ENCODE measurements at regions not wholly inside any gene's neighbourhood (a gene's known extent, or its start where the extent isn't known, plus 50 kb on each side); places are given as distances from the start of the nearest gene placed in this dataset.

DNA sequence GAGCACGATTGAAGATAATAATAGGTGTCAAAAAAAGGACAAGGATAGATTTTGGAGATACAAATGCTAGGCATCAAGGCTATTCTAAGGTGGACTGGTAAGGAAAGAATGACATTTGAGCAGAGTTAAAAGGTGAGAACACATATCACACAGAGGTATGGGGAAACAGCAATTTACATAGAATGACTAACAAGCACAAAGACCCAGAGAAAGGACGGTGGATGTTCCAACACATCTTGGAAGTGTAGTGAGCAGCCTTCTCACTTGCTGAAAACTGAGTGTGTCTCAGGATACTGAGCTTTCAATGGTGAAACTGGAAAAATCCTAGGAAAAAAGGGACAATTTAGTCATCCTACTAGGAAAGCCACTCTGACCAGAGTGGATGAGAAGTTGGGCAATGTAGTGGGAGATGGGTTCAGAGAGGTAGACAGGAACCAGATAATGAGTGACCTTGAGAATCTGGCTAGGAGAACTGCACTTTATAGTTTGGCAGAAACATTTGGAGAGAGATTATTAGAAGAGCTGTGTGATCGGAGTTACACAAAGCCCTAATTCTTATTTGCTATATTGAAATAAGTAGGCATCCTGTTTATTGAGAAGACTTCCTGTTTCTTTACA is 706.0 kb downstream of the KCNA4 start:
- Histone ChIP-seq H3K27ac (no peak overlapping the region), H3K36me3 (no peaks in the 10 kb centered on the region), H3K9me3 (ENCODE audit: severe bottlenecking) (no peaks in the 10 kb centered on the region), H3K4me3 (ENCODE audit: low read depth, low read length) (no peak overlapping the region), H3K27me3 (ENCODE audit: insufficient read depth, low read depth, severe bottlenecking) (no peaks in the 10 kb centered on the region)
- DNase-seq: no peak
- TF ChIP-seq CTCF (IDR thresholded peaks at IDR 0.05; ENCODE audit: low read depth, low read length): no peak

DNA sequence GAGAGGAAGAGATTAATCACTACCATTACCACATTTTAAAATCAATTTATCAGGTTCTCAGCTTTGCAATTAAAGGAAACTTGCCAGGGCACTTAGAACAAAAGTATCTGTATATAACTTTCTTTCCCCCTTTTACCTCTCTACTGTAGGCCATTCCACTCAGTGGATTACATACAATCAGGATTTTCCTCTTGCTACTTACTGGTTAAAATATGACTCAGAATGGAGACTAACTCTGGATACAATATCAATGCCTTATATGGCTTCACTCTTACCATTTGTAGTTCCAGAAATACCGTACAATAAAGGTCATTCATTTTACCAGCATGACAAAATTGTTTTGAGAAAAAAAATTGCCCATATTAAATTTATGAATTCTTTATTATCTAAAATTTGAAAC is 706.8 kb downstream of the KCNA4 start:
- no peaks in the 10 kb centered on the region for H3K9me3 ChIP-seq (ENCODE audit: severe bottlenecking)
- H3K27ac ChIP-seq: no peak overlapping the region
- H3K4me3 ChIP-seq (ENCODE audit: low read depth, low read length): no peak overlapping the region
- no peaks in the 10 kb centered on the region for H3K27me3 ChIP-seq (ENCODE audit: insufficient read depth, low read depth, severe bottlenecking)
- TF ChIP-seq CTCF (IDR thresholded peaks at IDR 0.05; ENCODE audit: low read depth, low read length): no peak
- no peak for DNase-seq
- H3K36me3 ChIP-seq: no peaks in the 10 kb centered on the region

GRCh38 chr11:29306527-29306926 is 710.3 kb downstream of the KCNA4 start:
- DNase-seq: no peak
- TF ChIP-seq CTCF (IDR thresholded peaks at IDR 0.05; ENCODE audit: low read depth, low read length): no peak
- H3K4me3 ChIP-seq (ENCODE audit: low read depth, low read length): no peak overlapping the region
- H3K9me3 ChIP-seq (ENCODE audit: severe bottlenecking): no peaks in the 10 kb centered on the region
- no peaks in the 10 kb centered on the region for H3K27me3 ChIP-seq (ENCODE audit: insufficient read depth, low read depth, severe bottlenecking)
- no peak overlapping the region for H3K27ac ChIP-seq
- H3K36me3 ChIP-seq: no peaks in the 10 kb centered on the region

- no peak for TF ChIP-seq CTCF (IDR thresholded peaks at IDR 0.05; ENCODE audit: low read depth, low read length)
- Histone ChIP-seq H3K27me3 (ENCODE audit: insufficient read depth, low read depth, severe bottlenecking) (no peaks in the 10 kb centered on the region), H3K36me3 (no peaks in the 10 kb centered on the region), H3K4me3 (ENCODE audit: low read depth, low read length) (no peak overlapping the region), H3K9me3 (ENCODE audit: severe bottlenecking) (no peaks in the 10 kb centered on the region), H3K27ac (no peak overlapping the region)
- DNase-seq: no peak
Measured at GRCh38 chr11:29305456-29306232, 711.2 kb downstream of the KCNA4 start.

GRCh38 chr11:29300420-29300819 is 716.4 kb downstream of the KCNA4 start:
- no peak for TF ChIP-seq CTCF (IDR thresholded peaks at IDR 0.05; ENCODE audit: low read depth, low read length)
- H3K27ac ChIP-seq: no peak overlapping the region
- no peak for DNase-seq

More at GRCh38 chr11:29300420-29300819, 716.4 kb downstream of the KCNA4 start:
- no peaks in the 10 kb centered on the region for H3K36me3 ChIP-seq
- H3K4me3 ChIP-seq (ENCODE audit: low read depth, low read length): no peak overlapping the region
- H3K27me3 ChIP-seq (ENCODE audit: insufficient read depth, low read depth, severe bottlenecking): no peaks in the 10 kb centered on the region
- H3K9me3 ChIP-seq (ENCODE audit: severe bottlenecking): no peaks in the 10 kb centered on the region
